SK-N-MC (cell line): ENCODE measurements at regions not wholly inside any gene's neighbourhood (a gene's known extent, or its start where the extent isn't known, plus 50 kb on each side); places are given as distances from the start of the nearest gene placed in this dataset.
"Not testable (repeated sequence)": the region's sequence is repeated elsewhere in the genome, so short reads cannot be mapped to it uniquely, and the experiment has no call there.

Source experiments
- DNase-seq: peaks from one replicate; pipeline ENCODE4 v3.0.0-alpha.2; 2011; ENCODE audit warnings: low read depth, low spot score
- H3K27ac ChIP-seq: fragments of 200-600 bp; sonication (generic); 2 replicates; pipeline ENCODE4 v1.5.1; 2016; ENCODE audit warnings: mixed run types
- H3K36me3 ChIP-seq: fragments of 200-600 bp; sonication (generic); 2 replicates; pipeline ENCODE4 v1.6.1; 2017; ENCODE audit warnings: antibody characterized with exemption, low read length, mixed read lengths; ENCODE audit not compliant: insufficient read depth
- H3K4me3 ChIP-seq: fragments of 200-600 bp; sonication (generic); 2 replicates; pipeline ENCODE4 v1.5.1; 2016
- H3K9ac ChIP-seq: fragments of 200-600 bp; sonication (generic); 2 replicates; pipeline ENCODE4 v1.8.0; 2017; ENCODE audit warnings: mixed run types, mixed read lengths; ENCODE audit not compliant: insufficient read length
- H3K9me3 ChIP-seq: fragments of 200-600 bp; sonication (generic); 2 replicates; pipeline ENCODE4 v1.6.1; 2017; ENCODE audit warnings: low read depth, mild to moderate bottlenecking, antibody characterized with exemption, low read length, moderate library complexity, mixed read lengths
- EZH2 ChIP-seq: fragments of 200-600 bp; sonication (generic); IDR thresholded peaks from one replicate; pipeline ENCODE4 v1.6.1; 2017; ENCODE audit warnings: antibody characterized with exemption
- FOXP2 ChIP-seq: optimal IDR thresholded peaks from 2 replicates; pipeline ENCODE3; 2011; ENCODE audit warnings: mild to moderate bottlenecking, moderate library complexity; ENCODE audit not compliant: insufficient read depth; ENCODE audit errors: extremely low read length, control extremely low read depth
- POLR2AphosphoS5 ChIP-seq: IDR thresholded peaks from 2 replicates; pipeline ENCODE4 v1.6.1; 2012; ENCODE audit warnings: mild to moderate bottlenecking, low read depth, low read length, borderline replicate concordance

DNA sequence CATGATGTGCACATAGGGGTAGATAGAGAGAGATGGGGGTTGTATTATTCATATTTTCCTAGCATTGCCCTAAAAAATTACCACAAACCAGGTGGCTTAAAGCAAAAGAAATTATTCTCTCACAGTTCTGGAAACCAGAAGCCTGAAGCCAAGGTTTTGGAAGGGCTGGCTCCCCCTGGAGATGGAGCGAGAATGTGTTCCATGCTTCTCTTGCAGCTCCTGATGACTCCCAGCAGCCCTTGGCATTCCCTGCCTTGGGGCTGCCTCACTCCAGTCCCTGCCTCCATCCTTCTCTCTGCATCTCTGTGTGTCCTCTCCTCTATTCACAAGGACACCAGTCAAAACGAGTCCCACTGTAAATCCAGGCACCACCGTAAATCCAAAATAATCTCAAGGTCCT is 91.5 kb upstream of the FAM174B start:
- Histone ChIP-seq H3K36me3 (no peaks in the 10 kb centered on the region), H3K9me3 (no peaks in the 10 kb centered on the region), H3K4me3 (no peak overlapping the region), H3K27ac (no peak overlapping the region), H3K9ac (no peak overlapping the region)
- TF ChIP-seq FOXP2: no peak
- no peak for DNase-seq

- TF ChIP-seq POLR2AphosphoS5 (no peak), EZH2 (no peak), FOXP2 (no peak)
- no peak overlapping the region for H3K27ac ChIP-seq
- no peak overlapping the region for H3K4me3 ChIP-seq
- no peak for DNase-seq
- H3K36me3 ChIP-seq: no peaks in the 10 kb centered on the region
- H3K9me3 ChIP-seq: no peaks in the 10 kb centered on the region
- no peak overlapping the region for H3K9ac ChIP-seq
These were observed 93.6 kb upstream of the FAM174B start for GRCh38 chr15:92749216-92749615.

DNA sequence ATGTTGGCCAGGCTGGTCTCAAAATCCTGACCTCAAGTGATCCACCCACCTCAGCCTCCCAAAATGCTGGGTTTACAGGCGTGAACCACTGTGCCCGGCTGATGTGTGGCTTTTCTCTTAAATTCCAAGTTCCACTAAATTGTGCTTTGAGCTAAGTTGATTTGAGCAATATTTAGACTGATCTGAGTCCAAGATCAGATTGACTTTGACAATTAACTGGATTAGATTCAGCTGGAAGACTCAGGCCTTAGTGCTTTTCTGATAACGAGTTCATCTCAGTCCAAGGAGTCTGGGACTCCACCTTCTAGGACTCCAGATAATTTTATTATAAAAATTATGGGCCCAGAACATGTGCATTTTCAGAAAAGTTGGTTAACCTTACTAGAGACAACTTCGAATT is 94.4 kb upstream of the FAM174B start:
- Histone ChIP-seq H3K9ac (no peak overlapping the region), H3K4me3 (no peak overlapping the region), H3K36me3 (no peaks in the 10 kb centered on the region), H3K27ac (no peak overlapping the region), H3K9me3 (no peaks in the 10 kb centered on the region)
- TF ChIP-seq FOXP2: no peak
- TF ChIP-seq EZH2: no peak
- no peak for TF ChIP-seq POLR2AphosphoS5
- no peak for DNase-seq

- no peaks in the 10 kb centered on the region for H3K9me3 ChIP-seq
- no peak overlapping the region for H3K4me3 ChIP-seq
- DNase-seq: no peak
- TF ChIP-seq EZH2 (no peak), FOXP2 (no peak), POLR2AphosphoS5 (no peak)
- no peak overlapping the region for H3K9ac ChIP-seq
- no peaks in the 10 kb centered on the region for H3K36me3 ChIP-seq
- no peak overlapping the region for H3K27ac ChIP-seq
These were observed 96.0 kb upstream of the FAM174B start for GRCh38 chr15:92751528-92751927.

- DNase-seq: no peak
- Histone ChIP-seq H3K9me3 (no peaks in the 10 kb centered on the region), H3K27ac (no peak overlapping the region), H3K9ac (no peak overlapping the region), H3K36me3 (no peaks in the 10 kb centered on the region), H3K4me3 (no peak overlapping the region)
- TF ChIP-seq POLR2AphosphoS5: no peak
- no peak for TF ChIP-seq EZH2
- no peak for TF ChIP-seq FOXP2
These were observed 98.0 kb upstream of the FAM174B start for GRCh38 chr15:92753591-92753990.

GRCh38 chr15:92763459-92763858 is 107.9 kb upstream of the FAM174B start:
- no peak overlapping the region for H3K4me3 ChIP-seq
- no peak overlapping the region for H3K9ac ChIP-seq
- H3K36me3 ChIP-seq: no peaks in the 10 kb centered on the region
- no peaks in the 10 kb centered on the region for H3K9me3 ChIP-seq
- TF ChIP-seq EZH2 (no peak), POLR2AphosphoS5 (no peak), FOXP2 (no peak)
- H3K27ac ChIP-seq: no peak overlapping the region
- no peak for DNase-seq

GRCh38 chr15:92768131-92768530 is 112.6 kb upstream of the FAM174B start:
- not testable (repeated sequence) for DNase-seq, H3K36me3 ChIP-seq, H3K27ac ChIP-seq, H3K9me3 ChIP-seq, H3K9ac ChIP-seq, H3K4me3 ChIP-seq

DNA sequence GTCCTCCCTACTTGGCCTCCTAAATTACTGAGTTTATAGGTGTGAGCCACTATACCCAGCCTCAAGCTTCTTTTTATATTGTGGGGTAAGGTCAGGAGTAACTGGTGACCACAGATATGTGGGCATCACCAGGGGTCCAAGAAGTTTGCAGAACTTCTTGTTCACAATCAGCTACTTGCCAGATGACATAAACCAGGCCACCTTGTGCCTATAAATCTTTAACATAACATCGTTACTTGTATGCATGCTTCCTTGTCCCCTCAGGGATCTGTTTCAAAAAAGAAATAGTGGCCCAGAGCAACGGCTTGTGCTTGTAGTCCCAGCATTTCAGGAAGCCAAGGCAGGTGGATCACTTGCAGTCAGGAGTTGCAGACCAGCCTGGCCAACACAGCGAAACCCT is 115.1 kb upstream of the FAM174B start:
- Histone ChIP-seq H3K27ac (no peak overlapping the region), H3K4me3 (no peak overlapping the region), H3K9me3 (no peaks in the 10 kb centered on the region), H3K9ac (no peak overlapping the region), H3K36me3 (no peaks in the 10 kb centered on the region)
- TF ChIP-seq FOXP2: no peak
- no peak for TF ChIP-seq EZH2
- TF ChIP-seq POLR2AphosphoS5: no peak
- no peak for DNase-seq

DNA sequence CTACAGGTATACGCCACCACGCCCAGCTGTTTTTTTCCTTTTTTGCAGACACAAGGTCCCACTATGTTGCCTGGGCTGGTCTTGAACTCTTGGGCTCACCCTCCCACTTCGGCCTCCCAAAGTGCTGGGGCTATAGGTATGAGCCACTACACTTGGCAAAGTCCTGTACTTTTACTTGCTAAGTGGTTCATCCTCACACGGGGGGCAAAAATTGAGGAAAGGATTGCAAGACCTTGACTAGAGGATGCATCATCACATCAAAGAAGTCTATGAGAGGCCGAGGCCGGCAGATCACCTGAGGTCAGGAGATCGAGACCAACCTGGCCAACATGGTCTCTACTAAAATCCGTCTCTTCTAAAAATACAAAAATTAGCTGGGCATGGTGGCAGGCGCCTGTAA is 116.5 kb upstream of the FAM174B start:
- TF ChIP-seq FOXP2 (no peak), EZH2 (no peak)
- H3K27ac ChIP-seq: no peak overlapping the region
- H3K36me3 ChIP-seq: no peaks in the 10 kb centered on the region
- no peak for DNase-seq
- no peak overlapping the region for H3K4me3 ChIP-seq
- H3K9ac ChIP-seq: no peak overlapping the region
- H3K9me3 ChIP-seq: no peaks in the 10 kb centered on the region
